ENCODE measurements at regions not wholly inside any gene's neighbourhood (a gene's known extent, or its start where the extent isn't known, plus 50 kb on each side); places are given as distances from the start of the nearest gene placed in this dataset.

DNA sequence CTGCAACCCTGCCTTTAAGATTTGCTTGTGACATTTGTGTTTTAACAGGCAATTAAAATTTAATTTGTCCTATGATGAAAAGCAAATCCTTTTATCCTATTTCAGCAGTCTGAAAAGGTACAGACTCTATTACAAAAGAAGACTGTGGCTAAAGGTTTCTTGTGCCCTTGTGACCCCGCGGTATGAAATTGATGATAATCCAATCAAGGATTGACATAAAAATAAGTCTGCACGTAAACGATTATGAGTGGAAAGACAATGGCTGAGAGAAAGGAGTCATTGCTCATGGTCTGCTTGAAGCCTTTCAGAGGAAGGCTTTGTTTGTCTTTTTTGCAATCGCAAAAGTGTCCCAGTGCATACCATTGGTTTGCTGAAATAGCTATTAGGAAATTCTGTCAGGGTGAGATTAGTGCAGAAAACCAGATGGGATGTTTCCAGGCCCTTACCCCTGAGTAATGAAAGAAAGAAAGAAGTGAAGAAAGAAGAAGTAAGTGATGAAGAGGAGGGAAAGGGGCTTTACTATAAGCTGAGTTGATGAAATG lies 867.8 kb upstream of the CDH8 start:
- no peak overlapping the region for H3K4me3 ChIP-seq
- no peaks in the 10 kb centered on the region for H3K27me3 ChIP-seq
- no peaks in the 10 kb centered on the region for H3K4me1 ChIP-seq
- 71 to 79% (median 72%) methylated on average over 5 of the region's 5 CpGs for WGBS, 5 donors
- DNase-seq = no peak
- intact Hi-C loops (cut with DNase I; ENCODE audit: low total_unique reads) = no loop called here
- no peaks in the 10 kb centered on the region for H3K9me3 ChIP-seq
- H3K27ac ChIP-seq = no peak overlapping the region
- no peak for TF ChIP-seq POLR2AphosphoS5 (IDR thresholded peaks at IDR 0.05)
- TF ChIP-seq POLR2A (IDR thresholded peaks at IDR 0.05) = no peak
- no peak for TF ChIP-seq EP300 (IDR thresholded peaks at IDR 0.05)
- TF ChIP-seq, protein P1, sequence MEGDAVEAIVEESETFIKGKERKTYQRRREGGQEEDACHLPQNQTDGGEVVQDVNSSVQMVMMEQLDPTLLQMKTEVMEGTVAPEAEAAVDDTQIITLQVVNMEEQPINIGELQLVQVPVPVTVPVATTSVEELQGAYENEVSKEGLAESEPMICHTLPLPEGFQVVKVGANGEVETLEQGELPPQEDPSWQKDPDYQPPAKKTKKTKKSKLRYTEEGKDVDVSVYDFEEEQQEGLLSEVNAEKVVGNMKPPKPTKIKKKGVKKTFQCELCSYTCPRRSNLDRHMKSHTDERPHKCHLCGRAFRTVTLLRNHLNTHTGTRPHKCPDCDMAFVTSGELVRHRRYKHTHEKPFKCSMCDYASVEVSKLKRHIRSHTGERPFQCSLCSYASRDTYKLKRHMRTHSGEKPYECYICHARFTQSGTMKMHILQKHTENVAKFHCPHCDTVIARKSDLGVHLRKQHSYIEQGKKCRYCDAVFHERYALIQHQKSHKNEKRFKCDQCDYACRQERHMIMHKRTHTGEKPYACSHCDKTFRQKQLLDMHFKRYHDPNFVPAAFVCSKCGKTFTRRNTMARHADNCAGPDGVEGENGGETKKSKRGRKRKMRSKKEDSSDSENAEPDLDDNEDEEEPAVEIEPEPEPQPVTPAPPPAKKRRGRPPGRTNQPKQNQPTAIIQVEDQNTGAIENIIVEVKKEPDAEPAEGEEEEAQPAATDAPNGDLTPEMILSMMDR (IDR thresholded peaks at IDR 0.05) = no peak
- no peaks in the 10 kb centered on the region for H3K36me3 ChIP-seq

DNA sequence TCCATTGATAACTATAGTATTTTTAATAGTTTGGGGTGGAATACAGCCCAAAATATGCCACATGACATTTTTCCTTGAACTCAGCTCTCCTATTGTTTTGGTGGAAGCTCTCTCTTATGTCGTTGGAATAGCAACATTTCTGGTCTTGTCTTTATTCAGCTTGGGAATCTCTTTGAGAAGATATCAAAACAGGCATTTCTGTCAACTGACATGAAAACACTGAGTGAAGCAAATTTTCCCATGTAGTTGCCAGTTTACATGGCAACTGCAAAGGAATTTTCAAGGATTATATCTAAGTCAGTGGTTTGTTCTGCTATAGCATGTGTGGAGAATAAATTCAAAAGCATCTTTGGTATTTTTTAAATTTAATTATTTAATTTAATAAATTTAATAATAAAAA lies 863.5 kb upstream of the CDH8 start:
- Histone ChIP-seq H3K27ac (no peak overlapping the region), H3K9me3 (peaks cover 0 to 8% (median 0%) of the 10 kb centered on the region in 4 donors), H3K4me3 (no peak overlapping the region), H3K27me3 (no peaks in the 10 kb centered on the region), H3K4me1 (no peaks in the 10 kb centered on the region), H3K36me3 (no peaks in the 10 kb centered on the region)
- DNase-seq = no peak
- intact Hi-C loops (cut with DNase I; ENCODE audit: low total_unique reads) = no loop called here
- WGBS, 5 donors = 63 to 69% (median 68%) methylated on average over 1 of the region's 1 CpG
- TF ChIP-seq EP300 (IDR thresholded peaks at IDR 0.05) (no peak), POLR2A (IDR thresholded peaks at IDR 0.05) (no peak), POLR2AphosphoS5 (IDR thresholded peaks at IDR 0.05) (no peak)
- TF ChIP-seq, protein P1 (IDR thresholded peaks at IDR 0.05) = no peak

DNA sequence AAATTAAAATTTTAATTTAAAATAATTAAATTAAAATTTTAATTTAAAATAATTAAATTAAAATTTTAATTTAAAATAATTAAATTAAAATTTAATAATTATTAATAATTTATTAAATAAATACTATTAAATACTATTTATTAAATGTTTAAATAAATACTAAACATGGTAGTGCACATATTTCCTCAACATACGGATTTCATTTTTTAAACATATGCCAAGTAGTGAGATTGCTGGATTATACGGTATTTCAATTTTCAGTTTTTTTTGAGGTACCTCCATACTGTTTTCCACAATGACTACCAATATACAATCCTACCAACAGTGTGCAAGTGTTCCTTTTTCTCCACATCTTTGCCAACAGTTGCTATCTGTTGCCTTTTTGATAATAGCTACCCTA lies 852.9 kb upstream of the CDH8 start:
- Histone ChIP-seq H3K4me1 (no peaks in the 10 kb centered on the region), H3K36me3 (no peaks in the 10 kb centered on the region), H3K27me3 (no peaks in the 10 kb centered on the region), H3K4me3 (no peak overlapping the region), H3K27ac (no peak overlapping the region), H3K9me3 (peaks cover 0 to 8% (median 3%) of the 10 kb centered on the region in 4 donors)
- no peak for DNase-seq
- intact Hi-C loops (cut with DNase I; ENCODE audit: low total_unique reads) = no loop called here
- WGBS, 5 donors = 93 to 99% (median 97%) methylated on average over 2 of the region's 2 CpGs
- TF ChIP-seq EP300 (IDR thresholded peaks at IDR 0.05) (no peak), POLR2A (IDR thresholded peaks at IDR 0.05) (no peak), POLR2AphosphoS5 (IDR thresholded peaks at IDR 0.05) (no peak)
- TF ChIP-seq, protein P1 (IDR thresholded peaks at IDR 0.05) = no peak

DNA sequence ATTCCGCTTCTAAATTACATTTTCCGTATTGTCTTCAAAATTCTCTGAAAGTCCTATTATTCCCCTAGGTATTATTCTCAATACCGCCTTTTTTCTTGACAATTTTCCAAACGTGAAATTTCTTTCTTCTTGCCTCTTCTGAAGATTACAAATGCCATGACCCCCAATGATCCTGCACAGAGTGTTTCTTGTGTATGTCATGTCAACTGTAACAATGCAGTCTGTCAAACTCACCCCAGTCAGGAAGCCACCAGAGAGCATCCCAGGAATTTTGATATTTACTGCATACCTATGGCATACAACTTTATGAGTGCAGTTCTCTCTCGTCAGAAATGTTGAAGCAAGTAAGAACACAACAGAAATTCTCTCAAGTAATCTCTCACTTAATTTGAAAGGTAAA lies 847.3 kb upstream of the CDH8 start:
- H3K27ac ChIP-seq = no peak overlapping the region
- no peaks in the 10 kb centered on the region for H3K4me1 ChIP-seq
- 71 to 73% (median 72%) methylated on average over 5 of the region's 5 CpGs for WGBS, 5 donors
- H3K9me3 ChIP-seq = no peaks in the 10 kb centered on the region
- intact Hi-C loops (cut with DNase I; ENCODE audit: low total_unique reads) = no loop called here
- H3K27me3 ChIP-seq = no peaks in the 10 kb centered on the region
- no peak for TF ChIP-seq EP300 (IDR thresholded peaks at IDR 0.05)
- no peak for TF ChIP-seq POLR2AphosphoS5 (IDR thresholded peaks at IDR 0.05)
- TF ChIP-seq, protein P1 (IDR thresholded peaks at IDR 0.05) = no peak
- TF ChIP-seq POLR2A (IDR thresholded peaks at IDR 0.05) = no peak
- no peak for DNase-seq
- H3K36me3 ChIP-seq = no peaks in the 10 kb centered on the region
- no peak overlapping the region for H3K4me3 ChIP-seq

All from stomach (tissue), 8 donors.